H1 (cell line): ENCODE measurements at regions not wholly inside any gene's neighbourhood (a gene's known extent, or its start where the extent isn't known, plus 50 kb on each side); places are given as distances from the start of the nearest gene placed in this dataset.

Experiments
- CTCF ChIP-seq, 3 experiments: IDR thresholded peaks; 1 replicate in 2 of 3; 2 replicates in 1 of 3; pipeline versions ENCODE4 v1.5.1 to v1.6.1; 2011; ENCODE audit warnings: low read length in 3 of 3, mild to moderate bottlenecking in 3 of 3, inconsistent platforms in 2 of 3, low read depth in 1 of 3, moderate library complexity in 1 of 3; ENCODE audit not compliant: insufficient read depth in 1 of 3; ENCODE audit errors: control extremely low read depth in 1 of 3
- HDAC2 ChIP-seq, 2 experiments: fragments of 300-600 bp in 1 of 2; sonication (generic) in 1 of 2; IDR thresholded peaks; 2 replicates each; pipeline ENCODE4 v1.6.1; 2011 to 2012; ENCODE audit warnings: low read depth in 2 of 2, low read length in 2 of 2, mild to moderate bottlenecking in 2 of 2, moderate library complexity in 2 of 2, borderline replicate concordance in 1 of 2, inconsistent platforms in 1 of 2
- MAFK ChIP-seq: IDR thresholded peaks from 2 replicates; pipeline ENCODE4 v1.6.1; 2012; ENCODE audit warnings: low read depth, mild to moderate bottlenecking, improper control_type of control experiment, low read length
- NANOG ChIP-seq: IDR thresholded peaks from 2 replicates; pipeline ENCODE4 v1.6.1; 2011; ENCODE audit warnings: low read length, low read depth, mild to moderate bottlenecking, inconsistent platforms; ENCODE audit not compliant: insufficient read depth, poor library complexity, severe bottlenecking
- PHF8 ChIP-seq: fragments of 200-600 bp; sonication (generic); conservative IDR thresholded peaks from 2 replicates; pipeline ENCODE4 v1.7.1; 2012; ENCODE audit warnings: low read depth, mild to moderate bottlenecking, inconsistent platforms, low read length, moderate library complexity
- POLR2AphosphoS5 ChIP-seq: IDR thresholded peaks from 2 replicates; pipeline ENCODE4 v1.6.1; 2011; ENCODE audit warnings: low read depth, low read length
- SIRT6 ChIP-seq: IDR thresholded peaks from one replicate; pipeline ENCODE4 v1.7.1; 2012; ENCODE audit warnings: low read length, inconsistent platforms
- SP1 ChIP-seq: IDR thresholded peaks from 2 replicates; pipeline ENCODE4 v1.6.1; 2011; ENCODE audit warnings: low read depth, low read length
- YY1 ChIP-seq: IDR thresholded peaks from 2 replicates; pipeline ENCODE4 v1.6.1; 2011; ENCODE audit warnings: low read depth, mild to moderate bottlenecking, low read length

GRCh38 chr22:48433647-48434046, 1394.0 kb downstream of the BRD1 start:
- TF ChIP-seq CTCF (IDR thresholded peaks at IDR 0.05; ENCODE audit: control extremely low read depth in 1 of 3, insufficient read depth in 1 of 3, low read depth in 1 of 3, low read length in 3 of 3) (no peak), NANOG (no peak), YY1 (no peak), SP1 (no peak), HDAC2 (IDR thresholded peaks at IDR 0.05; ENCODE audit: borderline replicate concordance in 1 of 2, low read depth in 2 of 2, low read length in 2 of 2) (no peak), SIRT6 (no peak), POLR2AphosphoS5 (no peak), MAFK (no peak), PHF8 (no peak)
